ENCODE measurements at regions not wholly inside any gene's neighbourhood (a gene's known extent, or its start where the extent isn't known, plus 50 kb on each side); places are given as distances from the start of the nearest gene placed in this dataset.

DNA sequence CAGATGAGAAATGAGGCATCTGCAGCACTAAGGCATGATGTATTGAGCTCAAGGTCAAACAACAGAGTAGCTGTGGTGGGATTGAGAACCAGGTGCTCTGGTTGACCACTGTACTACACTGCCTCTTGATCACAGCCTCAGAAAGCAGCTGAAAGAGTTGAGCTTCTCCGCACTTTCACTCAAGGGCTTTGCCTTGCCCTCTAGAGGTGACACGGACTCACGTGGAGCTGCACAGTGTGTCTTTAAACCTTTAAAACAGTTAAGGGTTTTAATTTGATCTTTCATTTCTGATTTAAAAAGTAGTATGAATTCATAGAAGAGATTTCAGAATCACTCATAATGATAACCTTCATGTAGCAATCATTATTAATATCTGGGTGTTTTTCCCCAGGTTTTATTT, 132.5 kb downstream of the RWDD3 start:
- Histone ChIP-seq H2AFZ (ENCODE audit: insufficient read depth, low read depth, low read length, poor library complexity, severe bottlenecking) (no peak overlapping the region), H3K27ac (ENCODE audit: low read depth in 1 of 2, low read length in 2 of 2) (no peak overlapping the region), H3K27me3 (ENCODE audit: control insufficient read depth in 2 of 2, insufficient read depth in 2 of 2, low read length in 2 of 2) (no peaks in the 10 kb centered on the region), H3K9me3 (replicated peaks in 1 of 2; ENCODE audit: control insufficient read depth in 1 of 2, insufficient read depth in 1 of 2, low read length in 2 of 2) (no peaks in the 10 kb centered on the region), H3K79me2 (ENCODE audit: insufficient read depth, low read length) (no peaks in the 10 kb centered on the region), H3K4me1 (ENCODE audit: control insufficient read depth in 1 of 2, insufficient read depth in 2 of 2, low read length in 2 of 2) (no peaks in the 10 kb centered on the region), H3K9ac (ENCODE audit: insufficient read depth, low read length, poor library complexity, severe bottlenecking) (no peak overlapping the region), H3K4me3 (replicated peaks in 1 of 3; ENCODE audit: low read depth in 2 of 3, low read length in 3 of 3) (no peak overlapping the region), H3K4me2 (replicated peaks; ENCODE audit: extremely low read depth, low read length, poor library complexity, severe bottlenecking) (no peak overlapping the region), H3K36me3 (replicated peaks in 1 of 2; ENCODE audit: control insufficient read depth in 1 of 2, insufficient read depth in 2 of 2, low read length in 2 of 2) (no peaks in the 10 kb centered on the region), H4K20me1 (ENCODE audit: insufficient read depth, low read length) (no peaks in the 10 kb centered on the region)
- intact Hi-C loops (cut with micrococcal nuclease) = no loop called here
- no peaks in the 10 kb centered on the region for H3K4me1 Mint-ChIP-seq
- no peak for DNase-seq
- no peak overlapping the region for H3K27ac Mint-ChIP-seq
- no peak overlapping the region for H3K4me3 Mint-ChIP-seq
- WGBS (ENCODE audit: insufficient coverage) = no CpG with 5 or more reads among the region's 3 CpGs
- H3K9me3 Mint-ChIP-seq = peaks cover 0 to 9% (median 5%) of the 10 kb centered on the region in 7 donors
- H3K36me3 Mint-ChIP-seq = no peaks in the 10 kb centered on the region
- no peaks in the 10 kb centered on the region for H3K27me3 Mint-ChIP-seq (ENCODE audit: low read depth in 3 of 3)
- TF ChIP-seq, protein P1, sequence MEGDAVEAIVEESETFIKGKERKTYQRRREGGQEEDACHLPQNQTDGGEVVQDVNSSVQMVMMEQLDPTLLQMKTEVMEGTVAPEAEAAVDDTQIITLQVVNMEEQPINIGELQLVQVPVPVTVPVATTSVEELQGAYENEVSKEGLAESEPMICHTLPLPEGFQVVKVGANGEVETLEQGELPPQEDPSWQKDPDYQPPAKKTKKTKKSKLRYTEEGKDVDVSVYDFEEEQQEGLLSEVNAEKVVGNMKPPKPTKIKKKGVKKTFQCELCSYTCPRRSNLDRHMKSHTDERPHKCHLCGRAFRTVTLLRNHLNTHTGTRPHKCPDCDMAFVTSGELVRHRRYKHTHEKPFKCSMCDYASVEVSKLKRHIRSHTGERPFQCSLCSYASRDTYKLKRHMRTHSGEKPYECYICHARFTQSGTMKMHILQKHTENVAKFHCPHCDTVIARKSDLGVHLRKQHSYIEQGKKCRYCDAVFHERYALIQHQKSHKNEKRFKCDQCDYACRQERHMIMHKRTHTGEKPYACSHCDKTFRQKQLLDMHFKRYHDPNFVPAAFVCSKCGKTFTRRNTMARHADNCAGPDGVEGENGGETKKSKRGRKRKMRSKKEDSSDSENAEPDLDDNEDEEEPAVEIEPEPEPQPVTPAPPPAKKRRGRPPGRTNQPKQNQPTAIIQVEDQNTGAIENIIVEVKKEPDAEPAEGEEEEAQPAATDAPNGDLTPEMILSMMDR (IDR thresholded peaks at IDR 0.05) = no peak

DNA sequence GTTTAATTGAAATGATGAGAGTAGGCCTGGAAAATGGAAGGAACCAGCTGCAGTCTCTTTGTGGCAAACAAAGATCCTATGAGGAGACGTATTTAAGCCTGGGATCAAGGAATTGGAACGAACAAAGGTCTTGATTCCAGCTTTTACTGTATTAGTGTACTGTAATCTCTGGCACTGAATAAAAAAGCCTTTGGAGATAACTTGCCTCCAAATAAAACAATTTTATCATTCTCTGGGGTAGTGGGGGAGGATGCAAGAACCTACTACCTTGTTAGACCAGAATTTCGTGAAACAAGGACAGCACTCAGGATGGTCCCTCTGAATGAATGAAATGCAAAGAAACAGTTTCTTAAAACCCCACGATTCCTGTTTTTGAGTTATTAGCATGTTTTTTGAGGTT, 134.2 kb downstream of the RWDD3 start:
- 100% methylated on average over 1 of the region's 4 CpGs for WGBS (ENCODE audit: insufficient coverage)
- H3K4me1 ChIP-seq (ENCODE audit: control insufficient read depth in 1 of 2, insufficient read depth in 2 of 2, low read length in 2 of 2) = no peaks in the 10 kb centered on the region
- no peak overlapping the region for H3K9ac ChIP-seq (ENCODE audit: insufficient read depth, low read length, poor library complexity, severe bottlenecking)
- Mint-ChIP-seq H3K27ac (no peak overlapping the region), H3K27me3 (ENCODE audit: low read depth in 3 of 3) (no peaks in the 10 kb centered on the region), H3K4me3 (no peak overlapping the region), H3K36me3 (no peaks in the 10 kb centered on the region), H3K4me1 (no peaks in the 10 kb centered on the region), H3K9me3 (peaks cover 1 to 7% (median 4%) of the 10 kb centered on the region in 7 donors)
- no peak overlapping the region for H3K27ac ChIP-seq (ENCODE audit: low read depth in 1 of 2, low read length in 2 of 2)
- no peaks in the 10 kb centered on the region for H4K20me1 ChIP-seq (ENCODE audit: insufficient read depth, low read length)
- no peak for DNase-seq
- TF ChIP-seq, protein P1 (IDR thresholded peaks at IDR 0.05) = no peak
- intact Hi-C loops (cut with micrococcal nuclease) = no loop called here
- no peak overlapping the region for H2AFZ ChIP-seq (ENCODE audit: insufficient read depth, low read depth, low read length, poor library complexity, severe bottlenecking)
- H3K79me2 ChIP-seq (ENCODE audit: insufficient read depth, low read length) = no peaks in the 10 kb centered on the region
- H3K27me3 ChIP-seq (ENCODE audit: control insufficient read depth in 2 of 2, insufficient read depth in 2 of 2, low read length in 2 of 2) = no peaks in the 10 kb centered on the region
- H3K4me2 ChIP-seq (replicated peaks; ENCODE audit: extremely low read depth, low read length, poor library complexity, severe bottlenecking) = no peak overlapping the region
- no peaks in the 10 kb centered on the region for H3K36me3 ChIP-seq (replicated peaks in 1 of 2; ENCODE audit: control insufficient read depth in 1 of 2, insufficient read depth in 2 of 2, low read length in 2 of 2)
- peaks cover 0 to 6% of the 10 kb centered on the region in 2 donors for H3K9me3 ChIP-seq (replicated peaks in 1 of 2; ENCODE audit: control insufficient read depth in 1 of 2, insufficient read depth in 1 of 2, low read length in 2 of 2)
- H3K4me3 ChIP-seq (replicated peaks in 1 of 3; ENCODE audit: low read depth in 2 of 3, low read length in 3 of 3) = no peak overlapping the region

Data from CD14-positive monocyte (primary cell).